ENCODE measurements at regions not wholly inside any gene's neighbourhood (a gene's known extent, or its start where the extent isn't known, plus 50 kb on each side); places are given as distances from the start of the nearest gene placed in this dataset.
A peak's percentile ranks its signal among the peaks of the same experiment; 100 is the strongest.

DNA sequence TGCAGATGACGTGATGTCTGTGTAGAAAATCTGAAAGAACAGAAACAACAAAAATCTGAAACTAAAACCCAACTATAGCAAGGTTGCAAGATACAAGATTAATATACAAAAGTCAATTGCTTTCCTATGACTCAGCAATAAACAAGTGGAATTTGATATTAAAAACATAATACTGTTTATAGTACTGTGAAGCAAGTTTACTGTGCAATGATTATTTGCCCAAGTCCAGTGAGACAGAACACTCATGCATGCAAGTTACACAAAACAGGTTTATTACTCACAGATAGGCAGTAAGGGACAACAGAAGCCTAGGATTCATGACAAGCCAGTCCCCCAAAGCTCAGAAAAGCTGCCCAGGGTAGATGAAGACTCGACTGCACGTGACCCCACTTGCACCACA, 62.4 kb upstream of the RAB4A start:
- H3K4me3 ChIP-seq: no peak overlapping the region
- DNase-seq: peak in 1 of 2 experiments; percentile 39
- POLR2A ChIA-PET (ENCODE audit: unreplicated experiment): no interaction called here
- H2AFZ ChIP-seq: no peak overlapping the region
- no peak overlapping the region for H3K4me2 ChIP-seq
- H3F3A ChIP-seq (ENCODE audit: insufficient read depth, low read depth): no peaks in the 10 kb centered on the region
- peaks cover 59% of the 10 kb centered on the region for H3K27me3 ChIP-seq (ENCODE audit: insufficient read depth, low read depth)
- no peaks in the 10 kb centered on the region for H3K9me2 ChIP-seq (ENCODE audit: insufficient read depth)
- no peak overlapping the region for H3K27ac ChIP-seq
- CTCF ChIA-PET: no interaction called here
- BruUV-seq (replicated peaks): no TSS peak
- H3K9me3 ChIP-seq (ENCODE audit: insufficient read depth, low read depth): peaks cover 6% of the 10 kb centered on the region; the same call in 1 of the 2 replicates
- intact Hi-C loops (cut with micrococcal nuclease; ENCODE audit: unreplicated experiment): no loop called here
- H3K36me3 ChIP-seq (ENCODE audit: low read depth): no peaks in the 10 kb centered on the region
- H3K79me2 ChIP-seq (ENCODE audit: low read depth): no peaks in the 10 kb centered on the region
- TF ChIP-seq, protein P1, sequence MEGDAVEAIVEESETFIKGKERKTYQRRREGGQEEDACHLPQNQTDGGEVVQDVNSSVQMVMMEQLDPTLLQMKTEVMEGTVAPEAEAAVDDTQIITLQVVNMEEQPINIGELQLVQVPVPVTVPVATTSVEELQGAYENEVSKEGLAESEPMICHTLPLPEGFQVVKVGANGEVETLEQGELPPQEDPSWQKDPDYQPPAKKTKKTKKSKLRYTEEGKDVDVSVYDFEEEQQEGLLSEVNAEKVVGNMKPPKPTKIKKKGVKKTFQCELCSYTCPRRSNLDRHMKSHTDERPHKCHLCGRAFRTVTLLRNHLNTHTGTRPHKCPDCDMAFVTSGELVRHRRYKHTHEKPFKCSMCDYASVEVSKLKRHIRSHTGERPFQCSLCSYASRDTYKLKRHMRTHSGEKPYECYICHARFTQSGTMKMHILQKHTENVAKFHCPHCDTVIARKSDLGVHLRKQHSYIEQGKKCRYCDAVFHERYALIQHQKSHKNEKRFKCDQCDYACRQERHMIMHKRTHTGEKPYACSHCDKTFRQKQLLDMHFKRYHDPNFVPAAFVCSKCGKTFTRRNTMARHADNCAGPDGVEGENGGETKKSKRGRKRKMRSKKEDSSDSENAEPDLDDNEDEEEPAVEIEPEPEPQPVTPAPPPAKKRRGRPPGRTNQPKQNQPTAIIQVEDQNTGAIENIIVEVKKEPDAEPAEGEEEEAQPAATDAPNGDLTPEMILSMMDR (conservative IDR thresholded peaks at IDR 0.05): no peak
- TF ChIP-seq EZH2 (IDR thresholded peaks at IDR 0.05; ENCODE audit: low read depth): no peak
- no peaks in the 10 kb centered on the region for H4K20me1 ChIP-seq (ENCODE audit: insufficient read depth)
- no peaks in the 10 kb centered on the region for H3K4me1 ChIP-seq (replicated peaks; ENCODE audit: insufficient read depth)

DNA sequence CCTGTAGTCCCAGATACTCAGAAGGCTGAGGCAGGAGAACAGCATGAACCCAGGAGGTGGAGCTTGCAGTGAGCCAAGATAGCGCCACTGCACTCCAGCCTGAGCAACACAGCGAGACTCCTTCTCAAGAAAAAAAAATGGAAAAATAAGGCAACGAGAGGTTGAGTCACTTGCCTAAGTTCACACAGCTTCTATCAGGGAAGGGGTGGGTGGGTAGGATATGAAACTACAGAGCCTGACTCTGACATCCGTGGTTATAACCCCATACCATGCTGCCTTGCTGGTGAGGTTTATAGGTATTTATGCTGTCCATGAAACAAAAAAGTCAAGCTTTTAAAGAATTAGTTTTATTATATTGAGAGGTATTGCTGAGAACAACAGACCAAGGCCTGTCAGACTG, 61.5 kb upstream of the RAB4A start:
- ChIA-PET POLR2A (ENCODE audit: unreplicated experiment) (no interaction called here), CTCF (no interaction called here)
- no peaks in the 10 kb centered on the region for H3K36me3 ChIP-seq (ENCODE audit: low read depth)
- peaks cover 6% of the 10 kb centered on the region; the same call in 1 of the 2 replicates for H3K9me3 ChIP-seq (ENCODE audit: insufficient read depth, low read depth)
- H3K4me2 ChIP-seq: no peak overlapping the region
- no peak overlapping the region for H3K4me3 ChIP-seq
- intact Hi-C loops (cut with micrococcal nuclease; ENCODE audit: unreplicated experiment): no loop called here
- H3K4me1 ChIP-seq (replicated peaks; ENCODE audit: insufficient read depth): no peaks in the 10 kb centered on the region
- DNase-seq: no peak
- TF ChIP-seq, protein P1 (conservative IDR thresholded peaks at IDR 0.05): no peak
- TF ChIP-seq EZH2 (IDR thresholded peaks at IDR 0.05; ENCODE audit: low read depth): no peak
- H2AFZ ChIP-seq: no peak overlapping the region
- no peaks in the 10 kb centered on the region for H4K20me1 ChIP-seq (ENCODE audit: insufficient read depth)
- H3K79me2 ChIP-seq (ENCODE audit: low read depth): no peaks in the 10 kb centered on the region
- H3K27me3 ChIP-seq (ENCODE audit: insufficient read depth, low read depth): peaks cover 56% of the 10 kb centered on the region
- no TSS peak for BruUV-seq (replicated peaks)
- no peaks in the 10 kb centered on the region; the same call in 1 of the 2 replicates for H3F3A ChIP-seq (ENCODE audit: insufficient read depth, low read depth)
- H3K9me2 ChIP-seq (ENCODE audit: insufficient read depth): no peaks in the 10 kb centered on the region
- no peak overlapping the region for H3K27ac ChIP-seq

DNA sequence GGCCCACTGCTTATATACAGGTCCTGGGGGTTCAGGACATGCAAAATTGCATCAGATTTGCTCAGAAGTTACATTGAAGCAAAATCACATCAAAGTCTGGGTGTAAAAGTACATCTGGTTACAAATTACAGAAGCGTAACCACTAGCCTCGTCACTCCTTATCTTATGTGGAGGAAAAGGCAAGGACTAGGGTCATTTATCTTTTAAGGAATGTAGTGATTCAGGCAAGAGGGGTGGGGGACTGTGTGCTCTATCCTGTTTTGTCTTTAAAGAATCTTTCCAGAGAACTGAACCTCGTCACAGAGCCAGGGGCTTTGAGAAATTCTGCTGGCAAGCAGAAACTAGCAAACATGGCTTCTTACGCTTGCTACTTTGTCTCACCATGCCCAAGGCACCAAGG, 61.1 kb upstream of the RAB4A start:
- Histone ChIP-seq H2AFZ (no peak overlapping the region), H3F3A (ENCODE audit: insufficient read depth, low read depth) (no peaks in the 10 kb centered on the region; the same call in 1 of the 2 replicates), H3K9me2 (ENCODE audit: insufficient read depth) (no peaks in the 10 kb centered on the region), H4K20me1 (ENCODE audit: insufficient read depth) (no peaks in the 10 kb centered on the region), H3K27me3 (ENCODE audit: insufficient read depth, low read depth) (peaks cover 53% of the 10 kb centered on the region), H3K27ac (no peak overlapping the region), H3K36me3 (ENCODE audit: low read depth) (no peaks in the 10 kb centered on the region), H3K4me1 (replicated peaks; ENCODE audit: insufficient read depth) (no peaks in the 10 kb centered on the region), H3K79me2 (ENCODE audit: low read depth) (no peaks in the 10 kb centered on the region), H3K4me3 (no peak overlapping the region), H3K9me3 (ENCODE audit: insufficient read depth, low read depth) (peaks cover 6% of the 10 kb centered on the region; the same call in 1 of the 2 replicates), H3K4me2 (no peak overlapping the region)
- POLR2A ChIA-PET (ENCODE audit: unreplicated experiment): no interaction called here
- no peak for DNase-seq
- intact Hi-C loops (cut with micrococcal nuclease; ENCODE audit: unreplicated experiment): no loop called here
- CTCF ChIA-PET: no interaction called here
- no peak for TF ChIP-seq EZH2 (IDR thresholded peaks at IDR 0.05; ENCODE audit: low read depth)
- TF ChIP-seq, protein P1 (conservative IDR thresholded peaks at IDR 0.05): no peak
- no TSS peak for BruUV-seq (replicated peaks)

All from PC-9 (cell line).